IMR-90 (cell line): ENCODE measurements at regions not wholly inside any gene's neighbourhood (a gene's known extent, or its start where the extent isn't known, plus 50 kb on each side); places are given as distances from the start of the nearest gene placed in this dataset.

Experiments used
- ATAC-seq: fragments of 200-7000 bp; cut with Tn5 transposase; 2 replicates; pipeline ENCODE4 v1.9.1; 2020; ENCODE audit warnings: low read depth, mild to moderate bottlenecking, moderate library complexity
- BruUV-seq: library from RNA; stranded (reverse); fragments of 400-500 nt; replicated peaks from 2 replicates; lab custom pipeline; 2021; lab: Mats Ljungman, UMichigan
- CTCF ChIA-PET: fragments of 300-600 bp; formaldehyde crosslinking; extraction: SDS; loops from one replicate; lab custom pipeline; 2021; ENCODE audit warnings: antibody characterized with exemption; lab: Yijun Ruan, JAX
- POLR2A ChIA-PET: fragments of 300-600 bp; sonication (Branson Sonifier 250); formaldehyde crosslinking; loops from one replicate; lab custom pipeline; 2022; ENCODE audit warnings: antibody characterized with exemption; ENCODE audit not compliant: unreplicated experiment; lab: Charles Lee
- DNase-seq: peaks from one replicate; pipeline ENCODE4 v3.0.0; 2013
- H2AFZ ChIP-seq: replicated peaks from 2 replicates; pipeline ENCODE3; 2013; ENCODE audit warnings: low read length, mild to moderate bottlenecking; ENCODE audit not compliant: poor library complexity
- H2AK5ac ChIP-seq: 2 replicates; pipeline ENCODE4 v1.6.1; 2013; ENCODE audit warnings: low read depth, low read length, inconsistent platforms
- H2AK9ac ChIP-seq: replicated peaks from 2 replicates; pipeline ENCODE3; 2013; ENCODE audit warnings: mild to moderate bottlenecking, low read depth, low read length, moderate library complexity; ENCODE audit not compliant: poor library complexity
- H2BK120ac ChIP-seq: 2 replicates; pipeline ENCODE4 v1.6.1; 2013; ENCODE audit warnings: low read depth, low read length, inconsistent platforms
- H2BK15ac ChIP-seq: 3 replicates; pipeline ENCODE4 v1.6.1; 2013; ENCODE audit warnings: low read depth, low read length, inconsistent platforms
- H2BK20ac ChIP-seq: 2 replicates; pipeline ENCODE4 v1.6.1; 2013; ENCODE audit warnings: low read depth, mild to moderate bottlenecking, inconsistent platforms, low read length, moderate library complexity
- H2BK5ac ChIP-seq: 2 replicates; pipeline ENCODE4 v1.6.1; 2013; ENCODE audit warnings: mild to moderate bottlenecking, low read depth, low read length, inconsistent platforms; ENCODE audit not compliant: poor library complexity, severe bottlenecking
- H3K14ac ChIP-seq: replicated peaks from 2 replicates; pipeline ENCODE4 v1.6.1; 2013; ENCODE audit warnings: low read depth, low read length, inconsistent platforms
- H3K18ac ChIP-seq: 2 replicates; pipeline ENCODE4 v1.6.1; 2013; ENCODE audit warnings: low read depth, low read length, control low read depth
- H3K23ac ChIP-seq: 2 replicates; pipeline ENCODE4 v1.6.1; 2013; ENCODE audit warnings: low read depth, low read length, inconsistent platforms
- H3K27ac ChIP-seq: 2 replicates; pipeline ENCODE4 v1.5.1; 2013; ENCODE audit warnings: mild to moderate bottlenecking, control low read depth, low read length; ENCODE audit not compliant: insufficient read depth
- H3K27me3 ChIP-seq: 2 replicates; pipeline ENCODE4 v1.6.1; 2013; ENCODE audit warnings: low read length; ENCODE audit not compliant: control insufficient read depth, insufficient read depth
- H3K36me3 ChIP-seq: 2 replicates; pipeline ENCODE4 v1.6.1; 2013; ENCODE audit warnings: low read length, mixed read lengths; ENCODE audit not compliant: control insufficient read depth, insufficient read depth
- H3K4ac ChIP-seq: 2 replicates; pipeline ENCODE4 v1.6.1; 2013; ENCODE audit warnings: low read depth, low read length, inconsistent platforms
- H3K4me1 ChIP-seq: 2 replicates; pipeline ENCODE4 v1.6.1; 2013; ENCODE audit warnings: low read length, mixed read lengths; ENCODE audit not compliant: control insufficient read depth, insufficient read depth
- H3K4me2 ChIP-seq: 2 replicates; pipeline ENCODE4 v1.6.1; 2013; ENCODE audit warnings: low read depth, mild to moderate bottlenecking, control low read depth, low read length, moderate library complexity
- H3K4me3 ChIP-seq: 2 replicates; pipeline ENCODE4 v1.5.1; 2013; ENCODE audit warnings: low read depth, mild to moderate bottlenecking, control low read depth, low read length, moderate library complexity; ENCODE audit not compliant: insufficient read depth
- H3K56ac ChIP-seq: 2 replicates; pipeline ENCODE4 v1.6.1; 2013; ENCODE audit warnings: low read length, inconsistent platforms; ENCODE audit not compliant: insufficient read depth; ENCODE audit errors: extremely low read depth
- H3K79me1 ChIP-seq, 2 experiments: 2 replicates each; pipeline ENCODE4 v1.6.1; 2013; ENCODE audit warnings: low read length in 2 of 2, inconsistent platforms in 1 of 2, low read depth in 1 of 2
- H3K9ac ChIP-seq: 2 replicates; pipeline ENCODE4 v1.6.1; 2013; ENCODE audit warnings: low read depth, low read length, control low read depth
- H3K9me1 ChIP-seq: 2 replicates; pipeline ENCODE4 v1.6.1; 2013; ENCODE audit warnings: low read length, inconsistent platforms; ENCODE audit not compliant: insufficient read depth
- H3K9me3 ChIP-seq: 2 replicates; pipeline ENCODE4 v1.6.1; 2013; ENCODE audit warnings: low read length; ENCODE audit not compliant: control insufficient read depth, insufficient read depth
- H4K20me1 ChIP-seq: 2 replicates; pipeline ENCODE4 v1.6.1; 2013; ENCODE audit warnings: low read length, inconsistent platforms; ENCODE audit not compliant: insufficient read depth
- H4K5ac ChIP-seq: 2 replicates; pipeline ENCODE4 v1.6.1; 2013; ENCODE audit warnings: mild to moderate bottlenecking, low read depth, low read length, control low read depth
- H4K8ac ChIP-seq, 2 experiments: 2 replicates each; pipeline ENCODE4 v1.6.1; 2013; ENCODE audit warnings: low read depth in 2 of 2, low read length in 2 of 2, control low read depth in 1 of 2, inconsistent platforms in 1 of 2
- H4K91ac ChIP-seq: 2 replicates; pipeline ENCODE4 v1.6.1; 2013; ENCODE audit warnings: low read depth, low read length, inconsistent platforms; ENCODE audit not compliant: insufficient read depth
- BHLHE40 ChIP-seq: fragments of 150-350 bp; IDR thresholded peaks from 2 replicates; pipeline ENCODE4 v1.6.1; 2016; ENCODE audit warnings: mild to moderate bottlenecking, low read depth, low read length
- CEBPB ChIP-seq: IDR thresholded peaks from 2 replicates; pipeline ENCODE4 v1.6.1; 2012; ENCODE audit warnings: low read depth, low read length, improper control_type of control experiment
- CHD1 ChIP-seq: IDR thresholded peaks from 2 replicates; pipeline ENCODE4 v1.6.1; 2012; ENCODE audit warnings: low read depth, low read length, improper control_type of control experiment
- FOS ChIP-seq: fragments of 150-350 bp; IDR thresholded peaks from 2 replicates; pipeline ENCODE4 v1.6.1; 2016; ENCODE audit warnings: low read depth, low read length
- MAFK ChIP-seq: IDR thresholded peaks from 2 replicates; pipeline ENCODE4 v1.6.1; 2012; ENCODE audit warnings: low read depth, low read length, improper control_type of control experiment
- MAZ ChIP-seq: IDR thresholded peaks from 2 replicates; pipeline ENCODE4 v1.6.1; 2012; ENCODE audit warnings: low read depth, mild to moderate bottlenecking, low read length, improper control_type of control experiment, moderate library complexity, borderline replicate concordance
- MXI1 ChIP-seq: IDR thresholded peaks from 2 replicates; pipeline ENCODE4 v1.6.1; 2012; ENCODE audit warnings: low read depth, mild to moderate bottlenecking, low read length, moderate library complexity, borderline replicate concordance
- NFE2L2 ChIP-seq: fragments of 150-350 bp; IDR thresholded peaks from 2 replicates; pipeline ENCODE4 v1.6.1; 2016; ENCODE audit warnings: low read depth, mild to moderate bottlenecking, low read length
- RAD21 ChIP-seq: IDR thresholded peaks from 2 replicates; pipeline ENCODE4 v1.6.1; 2012; ENCODE audit warnings: low read length, improper control_type of control experiment
- RCOR1 ChIP-seq: IDR thresholded peaks from 2 replicates; pipeline ENCODE4 v1.6.1; 2012; ENCODE audit warnings: mild to moderate bottlenecking, low read length, improper control_type of control experiment; ENCODE audit not compliant: insufficient replicate concordance
- RFX5 ChIP-seq: IDR thresholded peaks from 2 replicates; pipeline ENCODE4 v1.8.0; 2012; ENCODE audit warnings: low read depth, mild to moderate bottlenecking, low read length, moderate library complexity
- SMC3 ChIP-seq: fragments of 150-350 bp; IDR thresholded peaks from 2 replicates; pipeline ENCODE4 v1.6.1; 2016; ENCODE audit warnings: low read depth, mild to moderate bottlenecking, antibody characterized with exemption, low read length, moderate library complexity
- WGBS, 2 experiments: methylation state at CpG; one replicate each; pipeline versions ENCODE4 v1.1.5 to v1.1.7; 2013; ENCODE audit warnings: missing lambda C conversion rate in 2 of 2; ENCODE audit not compliant: insufficient read length in 1 of 2; ENCODE audit errors: extremely low coverage in 2 of 2; 5-methylcytosine and 5-hydroxymethylcytosine counted together
- dilution Hi-C: fragments of 300-500 bp; cut with HindIII; formaldehyde crosslinking; loops from one replicate; pipeline ENCODE4 v1.14.3; 2018; ENCODE audit warnings: low sequenced_read_pairs; ENCODE audit not compliant: unreplicated experiment
- in situ Hi-C: fragments of 300-500 bp; cut with MboI; formaldehyde crosslinking; loops from 3 replicates; pipeline ENCODE4 v1.14.3; 2019; ENCODE audit warnings: low sequenced_read_pairs, inconsistent platforms, mixed read lengths
- intact Hi-C: fragments of 100-400 bp; cut with micrococcal nuclease; formaldehyde crosslinking; loops from 2 replicates; pipeline ENCODE4 v1.10.0; 2022
- TF ChIP-seq, protein P1 (sequence below): conservative IDR thresholded peaks from 2 replicates; pipeline ENCODE4 v1.5.1; 2012; ENCODE audit warnings: mild to moderate bottlenecking, low read depth, low read length, improper control_type of control experiment
- TF ChIP-seq, protein P2 (sequence below): fragments of 150-350 bp; IDR thresholded peaks from 2 replicates; pipeline ENCODE4 v1.6.1; 2017; ENCODE audit warnings: mild to moderate bottlenecking, antibody characterized with exemption, low read length, low read depth

DNA sequence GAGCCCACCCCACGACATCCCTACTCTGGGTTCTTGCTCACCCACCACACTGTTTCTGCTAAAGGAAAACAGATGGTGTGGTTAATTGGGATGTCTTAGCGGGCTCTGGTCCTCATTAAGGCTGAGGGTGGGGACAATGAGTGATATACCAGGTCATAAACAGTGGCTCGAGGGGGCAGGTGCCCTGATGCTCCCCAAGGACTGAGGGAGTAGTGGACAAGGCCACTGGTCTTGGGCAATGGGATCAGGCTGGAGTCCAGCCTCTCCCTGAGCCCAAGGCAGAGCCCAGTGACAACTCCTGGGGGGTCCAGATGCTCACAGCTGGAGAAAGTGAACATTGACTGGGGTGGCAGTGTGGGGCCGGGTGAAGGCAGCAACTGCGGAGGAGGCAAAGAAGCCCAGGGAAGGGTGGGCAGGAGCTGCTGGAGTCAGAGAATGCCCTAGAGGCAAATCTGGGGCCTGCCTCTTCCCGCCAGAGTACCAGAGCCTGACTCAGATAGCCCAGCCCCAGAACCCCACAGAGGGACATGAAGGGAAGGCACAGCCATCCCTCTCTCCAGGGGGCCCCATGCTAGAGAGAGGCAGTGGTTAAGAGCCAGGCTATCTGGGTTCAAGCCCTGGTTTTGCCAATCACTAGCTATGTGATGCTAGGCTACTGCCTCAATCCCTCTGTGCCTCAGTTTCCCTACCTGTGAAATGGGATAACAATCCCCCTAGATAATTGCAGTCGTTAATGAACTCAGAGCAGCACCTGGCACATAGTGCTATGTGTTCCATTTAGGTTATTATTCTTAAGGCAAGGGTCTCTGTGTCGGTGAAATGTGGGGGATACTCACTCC is 72.3 kb downstream of the MRPL14 start:
- Histone ChIP-seq H4K20me1 (no peaks in the 10 kb centered on the region; the same call in 1 of the 2 replicates), H3K56ac (0 out of 2 replicates have a peak overlapping the region, but pooled peaks have one; percentile 6), H2BK120ac (peak overlapping the region; percentile 85), H2AFZ (peak overlapping the region; percentile 38), H3K9ac (no peak overlapping the region), H3K9me3 (no peaks in the 10 kb centered on the region), H3K4me1 (peaks cover 68% of the 10 kb centered on the region), H3K18ac (peak overlapping the region; percentile 50), H3K9me1 (peaks cover 63% of the 10 kb centered on the region), H4K91ac (peak overlapping the region; percentile 62), H3K36me3 (no peaks in the 10 kb centered on the region), H3K4me2 (no peak overlapping the region), H2BK5ac (peak overlapping the region; percentile 65), H2BK15ac (peak overlapping the region; percentile 85; the same call in 2 of the 3 replicates), H2BK20ac (peak overlapping the region; percentile 45), H3K23ac (peak overlapping the region; percentile 57; the same call in 1 of the 2 replicates), H4K5ac (peak overlapping the region; percentile 36; the same call in 1 of the 2 replicates), H3K27ac (peak overlapping the region; percentile 39), H3K27me3 (no peaks in the 10 kb centered on the region), H3K14ac (peak overlapping the region; percentile 58; the same call in 1 of the 2 replicates), H3K4ac (peak overlapping the region; percentile 70), H3K79me1 (peaks cover 0 to 24% of the 10 kb centered on the region in 2 experiments; a peak in 2 of 4 replicates), H2AK5ac (peak overlapping the region; percentile 91), H4K8ac (peak overlapping the region; percentile 30 to 80; a peak in 3 of 4 replicates), H2AK9ac (peak overlapping the region; percentile 89), H3K4me3 (no peak overlapping the region)
- dilution Hi-C loops, result no loop called here
- WGBS, 2 experiments, result 60% methylated on average over 3 of the region's 8 CpGs; no CpG with 5 or more reads in 1 of the 2 experiments
- intact Hi-C loops, result loop anchor here (5.0 kb wide), 1 partner anchor 43 kb away; no protein-coding TSS in a partner anchor
- in situ Hi-C loops, result no loop called here
- ATAC-seq (no peak), DNase-seq (peak; percentile 62)
- ChIA-PET CTCF (interaction anchor here (0.7 kb wide), 1 partner anchor 101 kb away, joined by 3 read pairs; no protein-coding TSS in a partner anchor), POLR2A (no interaction called here)
- BruUV-seq, result no TSS peak
- no peak for TF ChIP-seq BHLHE40
- no peak for TF ChIP-seq RAD21
- no peak for TF ChIP-seq NFE2L2
- no peak for TF ChIP-seq RCOR1
- TF ChIP-seq, protein P1, sequence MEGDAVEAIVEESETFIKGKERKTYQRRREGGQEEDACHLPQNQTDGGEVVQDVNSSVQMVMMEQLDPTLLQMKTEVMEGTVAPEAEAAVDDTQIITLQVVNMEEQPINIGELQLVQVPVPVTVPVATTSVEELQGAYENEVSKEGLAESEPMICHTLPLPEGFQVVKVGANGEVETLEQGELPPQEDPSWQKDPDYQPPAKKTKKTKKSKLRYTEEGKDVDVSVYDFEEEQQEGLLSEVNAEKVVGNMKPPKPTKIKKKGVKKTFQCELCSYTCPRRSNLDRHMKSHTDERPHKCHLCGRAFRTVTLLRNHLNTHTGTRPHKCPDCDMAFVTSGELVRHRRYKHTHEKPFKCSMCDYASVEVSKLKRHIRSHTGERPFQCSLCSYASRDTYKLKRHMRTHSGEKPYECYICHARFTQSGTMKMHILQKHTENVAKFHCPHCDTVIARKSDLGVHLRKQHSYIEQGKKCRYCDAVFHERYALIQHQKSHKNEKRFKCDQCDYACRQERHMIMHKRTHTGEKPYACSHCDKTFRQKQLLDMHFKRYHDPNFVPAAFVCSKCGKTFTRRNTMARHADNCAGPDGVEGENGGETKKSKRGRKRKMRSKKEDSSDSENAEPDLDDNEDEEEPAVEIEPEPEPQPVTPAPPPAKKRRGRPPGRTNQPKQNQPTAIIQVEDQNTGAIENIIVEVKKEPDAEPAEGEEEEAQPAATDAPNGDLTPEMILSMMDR, result no peak
- TF ChIP-seq FOS, result no peak
- TF ChIP-seq, protein P2, sequence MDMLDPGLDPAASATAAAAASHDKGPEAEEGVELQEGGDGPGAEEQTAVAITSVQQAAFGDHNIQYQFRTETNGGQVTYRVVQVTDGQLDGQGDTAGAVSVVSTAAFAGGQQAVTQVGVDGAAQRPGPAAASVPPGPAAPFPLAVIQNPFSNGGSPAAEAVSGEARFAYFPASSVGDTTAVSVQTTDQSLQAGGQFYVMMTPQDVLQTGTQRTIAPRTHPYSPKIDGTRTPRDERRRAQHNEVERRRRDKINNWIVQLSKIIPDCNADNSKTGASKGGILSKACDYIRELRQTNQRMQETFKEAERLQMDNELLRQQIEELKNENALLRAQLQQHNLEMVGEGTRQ, result no peak
- no peak for TF ChIP-seq RFX5
- no peak for TF ChIP-seq MXI1
- TF ChIP-seq CEBPB, result no peak
- TF ChIP-seq SMC3, result no peak
- TF ChIP-seq MAZ, result no peak
- no peak for TF ChIP-seq MAFK
- TF ChIP-seq CHD1, result no peak
